Activated naive CD8-positive, alpha-beta T cell treated with anti-CD3 and anti-CD28 coated beads, Interleukin-2, amount 50 U/mL, for 24 hours (primary cell): ENCODE measurements at regions not wholly inside any gene's neighbourhood (a gene's known extent, or its start where the extent isn't known, plus 50 kb on each side); places are given as distances from the start of the nearest gene placed in this dataset.
"Not testable (repeated sequence)": the region's sequence is repeated elsewhere in the genome, so short reads cannot be mapped to it uniquely, and the experiment has no call there.

ENCODE experiments used
- ATAC-seq: fragments of 150-1000 bp; cut with Tn5 transposase; one replicate; pipeline ENCODE4 v1.10.0; 2021
- DNase-seq: peaks from one replicate; pipeline ENCODE4 v3.0.0; 2021
- H3K27ac Mint-ChIP-seq: one replicate; pipeline ENCODE4 v1.8.0; 2021; ENCODE audit warnings: mild to moderate bottlenecking, mixed read lengths
- H3K27me3 Mint-ChIP-seq: one replicate; pipeline ENCODE4 v1.8.0; 2021; ENCODE audit warnings: mixed read lengths
- H3K36me3 Mint-ChIP-seq: one replicate; pipeline ENCODE4 v1.8.0; 2021; ENCODE audit warnings: low read depth, mixed read lengths
- H3K4me1 Mint-ChIP-seq: one replicate; pipeline ENCODE4 v1.8.0; 2021; ENCODE audit warnings: mixed read lengths
- H3K4me3 Mint-ChIP-seq: one replicate; pipeline ENCODE4 v1.8.0; 2021; ENCODE audit warnings: mild to moderate bottlenecking, moderate library complexity, mixed read lengths
- H3K9me3 Mint-ChIP-seq: one replicate; pipeline ENCODE4 v1.8.0; 2021; ENCODE audit warnings: mixed read lengths

GRCh38 chr4:123216946-123217345 lies 179.6 kb upstream of the SPRY1 start:
- Mint-ChIP-seq H3K36me3 (no peaks in the 10 kb centered on the region), H3K27ac (no peak overlapping the region)
- no peak for ATAC-seq

DNA sequence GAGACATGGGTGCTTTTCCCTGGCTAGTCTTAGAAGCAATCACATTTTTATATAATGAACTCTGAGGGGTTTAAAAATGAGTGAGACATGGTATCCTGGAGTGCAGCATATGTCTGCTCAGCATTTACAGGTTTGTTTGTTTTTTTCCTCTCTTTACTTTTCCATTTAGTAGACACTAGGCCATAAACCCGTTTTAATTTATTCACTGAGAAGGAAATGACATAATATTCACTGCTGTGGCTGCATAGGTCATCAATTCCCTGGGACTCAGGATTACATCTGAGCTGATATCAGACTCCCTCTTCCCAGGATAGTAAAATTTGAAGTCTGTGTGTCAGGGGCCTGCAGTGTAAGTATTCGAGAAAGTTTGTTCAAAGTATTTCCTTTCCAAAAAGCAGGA lies 178.9 kb upstream of the SPRY1 start:
- ATAC-seq (no peak), DNase-seq (no peak)
- Mint-ChIP-seq H3K9me3 (no peaks in the 10 kb centered on the region), H3K4me1 (no peaks in the 10 kb centered on the region), H3K36me3 (peaks cover 5% of the 10 kb centered on the region), H3K4me3 (no peak overlapping the region), H3K27me3 (no peaks in the 10 kb centered on the region), H3K27ac (no peak overlapping the region)

More at GRCh38 chr4:123216946-123217345, 179.6 kb upstream of the SPRY1 start:
- no peak for DNase-seq
- no peaks in the 10 kb centered on the region for H3K9me3 Mint-ChIP-seq
- no peaks in the 10 kb centered on the region for H3K4me1 Mint-ChIP-seq
- no peak overlapping the region for H3K4me3 Mint-ChIP-seq
- no peaks in the 10 kb centered on the region for H3K27me3 Mint-ChIP-seq

DNA sequence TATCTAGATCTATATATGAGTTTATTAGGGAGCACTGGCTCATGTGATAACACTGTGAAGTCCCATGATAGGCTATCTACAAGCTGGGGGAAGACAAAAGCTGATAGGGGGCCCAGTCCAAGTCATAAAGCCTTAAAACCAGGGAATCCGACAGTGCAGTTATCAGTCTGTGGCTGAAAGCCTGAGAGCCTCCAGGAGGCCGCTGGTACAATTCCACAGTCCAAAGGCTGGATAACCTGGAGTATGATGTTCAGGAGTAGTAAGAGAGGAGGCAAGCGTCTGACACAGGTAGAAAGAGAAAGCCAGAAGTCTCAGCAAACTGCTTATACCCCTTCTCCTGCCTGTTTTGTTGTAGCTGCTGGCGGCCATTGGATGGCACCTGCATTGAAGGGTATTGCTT lies 177.6 kb upstream of the SPRY1 start:
- Mint-ChIP-seq H3K4me1 (no peaks in the 10 kb centered on the region), H3K4me3 (no peak overlapping the region)

DNA sequence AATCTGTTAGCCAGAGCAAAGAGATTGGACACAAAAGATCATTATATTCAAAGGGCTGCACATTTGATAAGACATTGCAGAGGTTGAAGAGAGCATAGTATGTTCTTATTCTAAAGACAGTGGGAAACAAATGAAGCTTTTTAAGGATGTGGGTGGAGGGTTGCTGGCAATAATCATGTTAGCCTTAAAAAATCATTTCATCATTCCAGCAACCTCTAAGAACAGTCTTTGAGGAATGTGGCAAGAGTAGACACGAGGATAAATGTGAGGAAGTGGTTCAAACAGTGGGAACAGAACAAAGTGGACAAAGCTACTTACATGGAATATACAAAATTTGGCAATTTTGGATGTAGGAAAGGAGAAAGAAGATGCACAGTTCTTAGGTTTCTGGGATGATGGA lies 167.3 kb upstream of the SPRY1 start:
- ATAC-seq (no peak), DNase-seq (no peak)
- Mint-ChIP-seq H3K27ac (no peak overlapping the region), H3K4me3 (no peak overlapping the region), H3K4me1 (no peaks in the 10 kb centered on the region), H3K9me3 (no peaks in the 10 kb centered on the region), H3K36me3 (peaks cover 21% of the 10 kb centered on the region), H3K27me3 (no peaks in the 10 kb centered on the region)

More for the DNA sequence above, 177.6 kb upstream of the SPRY1 start:
- Mint-ChIP-seq H3K9me3 (no peaks in the 10 kb centered on the region), H3K27me3 (no peaks in the 10 kb centered on the region), H3K27ac (no peak overlapping the region), H3K36me3 (peaks cover 17% of the 10 kb centered on the region)
- ATAC-seq = no peak
- DNase-seq = no peak

- ATAC-seq (no peak), DNase-seq (no peak)
- H3K9me3 Mint-ChIP-seq = no peaks in the 10 kb centered on the region
- no peak overlapping the region for H3K4me3 Mint-ChIP-seq
- no peak overlapping the region for H3K27ac Mint-ChIP-seq
- H3K4me1 Mint-ChIP-seq = no peaks in the 10 kb centered on the region
- H3K36me3 Mint-ChIP-seq = peaks cover 20% of the 10 kb centered on the region
- no peaks in the 10 kb centered on the region for H3K27me3 Mint-ChIP-seq
These were observed 166.5 kb upstream of the SPRY1 start for GRCh38 chr4:123230061-123230460.

- Mint-ChIP-seq H3K4me3 (no peak overlapping the region), H3K27ac (no peak overlapping the region), H3K4me1 (no peaks in the 10 kb centered on the region), H3K36me3 (peaks cover 15% of the 10 kb centered on the region), H3K27me3 (no peaks in the 10 kb centered on the region), H3K9me3 (no peaks in the 10 kb centered on the region)
- ATAC-seq = no peak
- no peak for DNase-seq
These were observed 164.2 kb upstream of the SPRY1 start for GRCh38 chr4:123232439-123232838.

DNA sequence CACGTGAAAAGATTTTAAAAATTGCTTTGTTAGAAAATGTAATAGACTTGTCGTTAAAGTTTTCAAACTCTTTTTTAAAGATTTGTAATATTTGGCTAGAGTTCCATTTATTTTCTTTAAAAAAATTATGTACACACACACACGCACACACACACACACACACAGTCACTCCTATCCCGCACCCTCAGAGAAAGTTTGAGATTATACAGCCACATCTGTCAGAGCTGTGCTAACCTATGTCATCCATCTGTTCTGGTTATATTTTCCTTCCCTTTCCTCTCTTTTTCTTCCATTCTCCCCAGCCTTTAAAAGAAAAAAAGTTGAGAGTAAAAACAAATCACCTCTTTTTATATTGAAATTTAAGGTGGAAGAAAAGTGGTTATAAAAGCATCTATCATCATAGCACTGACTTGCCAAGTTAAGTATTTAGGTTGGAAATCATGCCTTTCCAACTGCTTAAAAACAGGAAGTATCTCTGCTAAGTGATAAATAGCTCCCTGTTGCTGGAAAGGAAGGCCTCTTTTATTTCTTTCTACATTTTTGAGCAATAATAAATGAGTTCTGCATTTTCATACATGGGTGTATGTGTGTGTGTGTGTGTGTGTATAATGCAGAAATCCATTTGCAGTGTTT lies 163.3 kb upstream of the SPRY1 start:
- peaks cover 15% of the 10 kb centered on the region for H3K36me3 Mint-ChIP-seq
- H3K27me3 Mint-ChIP-seq = no peaks in the 10 kb centered on the region
- H3K9me3 Mint-ChIP-seq = no peaks in the 10 kb centered on the region
- H3K4me3 Mint-ChIP-seq = no peak overlapping the region
- DNase-seq = no peak
- H3K4me1 Mint-ChIP-seq = no peaks in the 10 kb centered on the region
- no peak for ATAC-seq
- no peak overlapping the region for H3K27ac Mint-ChIP-seq

- Mint-ChIP-seq H3K4me1 (no peaks in the 10 kb centered on the region), H3K9me3 (no peaks in the 10 kb centered on the region), H3K4me3 (no peak overlapping the region), H3K27ac (no peak overlapping the region), H3K36me3 (peaks cover 16% of the 10 kb centered on the region), H3K27me3 (no peaks in the 10 kb centered on the region)
- no peak for ATAC-seq
- DNase-seq = no peak
These were observed 161.6 kb upstream of the SPRY1 start for GRCh38 chr4:123234955-123235354.

DNA sequence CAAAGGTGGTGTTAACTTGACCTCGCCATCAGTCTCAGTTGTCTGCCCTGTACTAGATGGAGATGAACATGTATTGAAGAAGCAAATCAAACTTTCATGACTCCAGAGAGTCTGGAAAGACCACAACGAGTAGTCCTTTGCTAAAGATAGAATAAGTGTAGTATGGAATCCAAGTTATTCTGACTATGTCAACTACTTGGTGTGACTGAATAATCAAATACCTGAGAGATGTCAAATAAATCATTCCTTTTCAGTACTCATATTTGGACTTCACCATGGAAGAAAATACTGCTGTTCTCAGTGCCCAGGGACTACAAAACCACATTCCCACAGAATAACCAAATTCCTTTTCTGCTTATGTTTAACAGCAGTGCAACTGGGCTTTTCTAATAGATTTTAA lies 161.2 kb upstream of the SPRY1 start:
- Mint-ChIP-seq H3K27me3 (no peaks in the 10 kb centered on the region), H3K9me3 (peaks cover 3% of the 10 kb centered on the region), H3K4me3 (no peak overlapping the region), H3K4me1 (no peaks in the 10 kb centered on the region), H3K27ac (no peak overlapping the region), H3K36me3 (peaks cover 14% of the 10 kb centered on the region)
- ATAC-seq (no peak), DNase-seq (no peak)

GRCh38 chr4:123236606-123237005 lies 160.0 kb upstream of the SPRY1 start:
- Mint-ChIP-seq H3K4me1 (no peaks in the 10 kb centered on the region), H3K4me3 (no peak overlapping the region), H3K27ac (no peak overlapping the region), H3K27me3 (no peaks in the 10 kb centered on the region), H3K9me3 (peaks cover 7% of the 10 kb centered on the region), H3K36me3 (peaks cover 12% of the 10 kb centered on the region)
- ATAC-seq (no peak), DNase-seq (no peak)

- not testable (repeated sequence) for H3K9me3 Mint-ChIP-seq, H3K36me3 Mint-ChIP-seq, H3K4me3 Mint-ChIP-seq, H3K27ac Mint-ChIP-seq, ATAC-seq, DNase-seq, H3K27me3 Mint-ChIP-seq, H3K4me1 Mint-ChIP-seq
These were observed 156.3 kb upstream of the SPRY1 start for GRCh38 chr4:123240286-123240685.

DNA sequence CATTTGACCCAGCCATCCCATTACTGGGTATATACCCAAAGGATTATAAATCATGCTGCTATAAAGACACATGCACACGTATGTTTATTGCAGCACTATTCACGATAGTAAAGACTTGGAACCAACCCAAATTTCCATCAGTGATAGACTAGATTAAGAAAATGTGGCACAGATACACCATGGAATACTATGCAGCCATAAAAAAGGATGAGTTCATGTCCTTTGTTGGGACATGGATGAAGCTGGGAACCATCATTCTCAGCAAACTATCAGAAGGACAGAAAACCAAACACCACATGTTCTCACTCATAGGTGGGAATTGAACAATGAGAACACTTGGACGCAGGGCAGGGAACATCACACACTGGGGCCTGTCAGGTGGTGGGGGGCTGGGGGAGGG lies 153.4 kb upstream of the SPRY1 start:
- H3K4me3 Mint-ChIP-seq, H3K36me3 Mint-ChIP-seq, DNase-seq, H3K4me1 Mint-ChIP-seq, H3K9me3 Mint-ChIP-seq, H3K27ac Mint-ChIP-seq, H3K27me3 Mint-ChIP-seq, ATAC-seq: not testable (repeated sequence)

GRCh38 chr4:123244137-123244536 lies 152.5 kb upstream of the SPRY1 start:
- ATAC-seq = no peak

GRCh38 chr4:123246085-123246484 lies 150.5 kb upstream of the SPRY1 start:
- ATAC-seq (no peak), DNase-seq (no peak)
- Mint-ChIP-seq H3K27ac (no peak overlapping the region), H3K9me3 (no peaks in the 10 kb centered on the region), H3K27me3 (no peaks in the 10 kb centered on the region), H3K4me1 (no peaks in the 10 kb centered on the region), H3K36me3 (peaks cover 3% of the 10 kb centered on the region), H3K4me3 (no peak overlapping the region)

More at GRCh38 chr4:123244137-123244536, 152.5 kb upstream of the SPRY1 start:
- Mint-ChIP-seq H3K9me3 (peaks cover 7% of the 10 kb centered on the region), H3K27ac (no peak overlapping the region), H3K27me3 (no peaks in the 10 kb centered on the region), H3K36me3 (peaks cover 5% of the 10 kb centered on the region), H3K4me1 (no peaks in the 10 kb centered on the region), H3K4me3 (no peak overlapping the region)
- no peak for DNase-seq

- H3K4me1 Mint-ChIP-seq = no peaks in the 10 kb centered on the region
- no peak overlapping the region for H3K4me3 Mint-ChIP-seq
- no peaks in the 10 kb centered on the region for H3K27me3 Mint-ChIP-seq
- no peak for DNase-seq
- no peaks in the 10 kb centered on the region for H3K36me3 Mint-ChIP-seq
- no peak for ATAC-seq
- H3K9me3 Mint-ChIP-seq = no peaks in the 10 kb centered on the region
- no peak overlapping the region for H3K27ac Mint-ChIP-seq
These were observed 148.4 kb upstream of the SPRY1 start for GRCh38 chr4:123248085-123248659.

- DNase-seq (no peak), ATAC-seq (no peak)
- H3K9me3 Mint-ChIP-seq = no peaks in the 10 kb centered on the region
- H3K27ac Mint-ChIP-seq = no peak overlapping the region
- no peaks in the 10 kb centered on the region for H3K27me3 Mint-ChIP-seq
- H3K4me1 Mint-ChIP-seq = no peaks in the 10 kb centered on the region
- H3K4me3 Mint-ChIP-seq = no peak overlapping the region
- H3K36me3 Mint-ChIP-seq = no peaks in the 10 kb centered on the region
These were observed 146.8 kb upstream of the SPRY1 start for GRCh38 chr4:123249821-123250220.
